ENCODE measurements at regions not wholly inside any gene's neighbourhood (a gene's known extent, or its start where the extent isn't known, plus 50 kb on each side); places are given as distances from the start of the nearest gene placed in this dataset.

- TF ChIP-seq CTCF (conservative IDR thresholded peaks at IDR 0.05) = no peak
- H3K4me1 Mint-ChIP-seq (ENCODE audit: unreplicated experiment) = peaks cover 5% of the 10 kb centered on the region
These were observed 67.0 kb downstream of the MYCN start for GRCh38 chr2:16007167-16007934.

GRCh38 chr2:16006537-16007166, 66.3 kb downstream of the MYCN start:
- no peak overlapping the region for H3K27ac Mint-ChIP-seq
- no peaks in the 10 kb centered on the region for H3K27me3 Mint-ChIP-seq
- no peak overlapping the region for H3K4me3 Mint-ChIP-seq
- no peaks in the 10 kb centered on the region for H3K36me3 Mint-ChIP-seq
- no peak for DNase-seq (ENCODE audit: extremely low spot score, unreplicated experiment)
- no peak for TF ChIP-seq CTCF (conservative IDR thresholded peaks at IDR 0.05)
- H3K9me3 Mint-ChIP-seq = no peaks in the 10 kb centered on the region
- H3K4me1 Mint-ChIP-seq (ENCODE audit: unreplicated experiment) = peaks cover 5% of the 10 kb centered on the region

More at GRCh38 chr2:16007167-16007934, 67.0 kb downstream of the MYCN start:
- Mint-ChIP-seq H3K4me3 (no peak overlapping the region), H3K27ac (no peak overlapping the region), H3K9me3 (no peaks in the 10 kb centered on the region), H3K36me3 (no peaks in the 10 kb centered on the region), H3K27me3 (no peaks in the 10 kb centered on the region)
- DNase-seq (ENCODE audit: extremely low spot score, unreplicated experiment) = no peak

- DNase-seq (ENCODE audit: extremely low spot score, unreplicated experiment) = no peak
- H3K27ac Mint-ChIP-seq = no peak overlapping the region
- H3K4me3 Mint-ChIP-seq = no peak overlapping the region
- no peaks in the 10 kb centered on the region for H3K27me3 Mint-ChIP-seq
- H3K9me3 Mint-ChIP-seq = no peaks in the 10 kb centered on the region
- TF ChIP-seq CTCF (conservative IDR thresholded peaks at IDR 0.05) = no peak
- peaks cover 5% of the 10 kb centered on the region for H3K4me1 Mint-ChIP-seq (ENCODE audit: unreplicated experiment)
- H3K36me3 Mint-ChIP-seq = no peaks in the 10 kb centered on the region
These were observed 65.6 kb downstream of the MYCN start for GRCh38 chr2:16005816-16006536.

GRCh38 chr2:16005389-16005788, 65.0 kb downstream of the MYCN start:
- Mint-ChIP-seq H3K9me3 (no peaks in the 10 kb centered on the region), H3K36me3 (no peaks in the 10 kb centered on the region), H3K4me1 (ENCODE audit: unreplicated experiment) (peaks cover 5% of the 10 kb centered on the region), H3K4me3 (no peak overlapping the region), H3K27ac (no peak overlapping the region), H3K27me3 (no peaks in the 10 kb centered on the region)
- DNase-seq (ENCODE audit: extremely low spot score, unreplicated experiment) = no peak
- no peak for TF ChIP-seq CTCF (conservative IDR thresholded peaks at IDR 0.05)

- Mint-ChIP-seq H3K9me3 (no peaks in the 10 kb centered on the region), H3K27ac (peak overlapping the region; percentile 24), H3K4me3 (no peak overlapping the region), H3K4me1 (ENCODE audit: unreplicated experiment) (peaks cover 5% of the 10 kb centered on the region), H3K27me3 (no peaks in the 10 kb centered on the region), H3K36me3 (no peaks in the 10 kb centered on the region)
- no peak for DNase-seq (ENCODE audit: extremely low spot score, unreplicated experiment)
- no peak for TF ChIP-seq CTCF (conservative IDR thresholded peaks at IDR 0.05)
These were observed 63.5 kb downstream of the MYCN start for GRCh38 chr2:16003809-16004208.

Measured in type B pancreatic cell (in vitro differentiated cells).